GM04503 (cell line): ENCODE measurements at regions not wholly inside any gene's neighbourhood (a gene's known extent, or its start where the extent isn't known, plus 50 kb on each side); places are given as distances from the start of the nearest gene placed in this dataset.

ENCODE experiments used
- DNase-seq: peaks from one replicate; pipeline ENCODE4 v3.0.0-alpha.2; 2012; ENCODE audit warnings: low read depth

DNA sequence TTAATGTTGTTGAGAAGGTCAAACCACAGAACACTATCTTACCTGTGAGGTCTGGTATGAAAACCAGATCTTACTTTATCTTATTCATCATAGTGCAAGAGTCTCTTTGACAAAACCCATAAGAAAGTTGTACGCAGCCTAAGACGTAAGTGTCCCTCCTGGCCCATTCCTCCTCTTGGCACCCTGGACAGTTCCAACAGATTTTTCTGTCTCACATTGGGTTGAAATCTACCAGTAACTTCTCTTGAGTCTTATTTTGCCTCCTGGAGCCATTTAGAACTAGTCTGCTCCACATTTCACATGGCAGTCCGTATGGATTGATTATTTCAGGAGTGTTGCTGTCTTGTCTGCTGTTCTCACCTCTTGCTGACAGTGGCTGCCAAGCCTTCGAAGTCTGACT, 498.4 kb downstream of the PDCD6IP start:
- no peak for DNase-seq

GRCh38 chr3:34298653-34299052, 500.2 kb downstream of the PDCD6IP start:
- no peak for DNase-seq

GRCh38 chr3:34300621-34301020, 502.2 kb downstream of the PDCD6IP start:
- no peak for DNase-seq

DNA sequence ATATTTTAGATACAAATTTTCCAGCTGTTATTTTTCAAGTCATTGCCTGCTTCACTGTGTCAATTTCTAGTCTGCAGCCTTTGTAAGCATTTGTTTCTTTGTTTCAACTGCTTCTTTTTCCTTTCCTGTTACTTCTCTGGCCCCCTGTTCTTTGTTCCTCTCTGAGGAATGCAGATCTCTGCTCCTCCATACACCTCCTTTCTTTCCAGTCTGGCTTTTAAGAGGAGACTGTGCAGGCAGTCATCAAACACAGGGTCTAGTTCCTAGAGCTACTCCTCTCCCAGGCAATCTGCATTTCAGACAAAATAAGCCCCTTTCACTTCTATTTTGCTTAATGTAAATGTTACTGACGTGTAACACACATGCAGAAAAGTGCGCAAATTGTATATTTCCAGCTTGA, 502.9 kb downstream of the PDCD6IP start:
- no peak for DNase-seq

- DNase-seq, result no peak
Measured at GRCh38 chr3:34305266-34305665, 506.8 kb downstream of the PDCD6IP start.

DNA sequence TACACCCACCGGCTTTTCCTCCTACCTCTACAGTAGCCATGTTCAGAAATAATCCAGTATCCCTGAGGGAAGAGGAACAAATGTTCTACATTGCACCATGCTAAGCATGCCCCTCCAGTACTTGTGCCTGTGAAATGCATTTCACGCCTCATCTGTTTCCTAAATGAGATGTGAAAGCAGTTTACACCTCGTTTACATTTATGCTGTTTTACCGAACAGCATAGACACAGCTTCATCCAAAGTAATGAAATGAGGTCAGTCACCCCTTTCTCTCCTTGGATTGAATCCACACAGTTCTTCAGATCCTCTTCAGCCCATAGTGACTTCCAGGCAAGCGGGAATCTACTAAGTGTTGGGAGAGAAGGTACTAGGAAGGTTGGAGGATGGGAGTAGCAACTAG, 514.3 kb downstream of the PDCD6IP start:
- no peak for DNase-seq

DNA sequence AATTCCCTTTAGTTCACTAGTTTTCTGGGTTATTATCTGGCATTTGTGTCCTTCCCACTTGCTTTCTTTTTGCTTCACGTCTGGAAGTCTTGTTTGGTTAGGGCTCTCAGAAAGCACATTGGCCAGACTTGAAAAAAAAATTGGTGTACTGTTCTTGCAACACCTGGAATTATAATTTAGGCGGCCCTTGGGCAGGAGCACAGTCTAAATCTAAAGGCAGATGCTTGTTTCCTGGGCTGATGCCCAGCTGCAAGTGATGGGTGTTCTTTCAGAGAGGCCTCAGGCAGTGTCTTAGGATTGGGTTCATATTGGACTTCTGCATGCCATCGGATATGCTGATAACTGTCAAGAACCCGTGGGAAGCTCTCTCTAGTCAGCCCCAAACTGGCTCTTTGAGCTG, 521.5 kb downstream of the PDCD6IP start:
- no peak for DNase-seq

- no peak for DNase-seq
Measured at GRCh38 chr3:34323517-34323916, 525.1 kb downstream of the PDCD6IP start.

DNA sequence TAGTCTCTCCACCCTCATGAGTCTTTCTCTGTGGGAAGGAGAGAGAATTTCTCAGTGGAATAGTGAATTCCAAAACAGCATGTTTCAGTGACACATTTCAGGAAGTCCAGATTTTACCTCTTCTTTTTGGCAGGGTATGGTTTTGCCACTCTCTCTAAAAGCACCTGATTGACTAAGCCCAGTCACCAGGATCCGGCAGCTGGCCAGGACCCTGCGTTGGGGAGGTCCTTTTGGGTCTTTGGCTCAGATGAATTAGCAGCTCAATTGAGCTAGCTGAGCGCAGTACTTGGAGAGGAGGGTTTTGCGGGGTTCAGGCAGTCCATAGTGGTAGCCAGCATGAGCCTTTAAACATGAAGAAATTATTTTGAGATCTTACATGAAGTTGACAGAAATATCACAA, 548.2 kb downstream of the PDCD6IP start:
- DNase-seq, result no peak

DNA sequence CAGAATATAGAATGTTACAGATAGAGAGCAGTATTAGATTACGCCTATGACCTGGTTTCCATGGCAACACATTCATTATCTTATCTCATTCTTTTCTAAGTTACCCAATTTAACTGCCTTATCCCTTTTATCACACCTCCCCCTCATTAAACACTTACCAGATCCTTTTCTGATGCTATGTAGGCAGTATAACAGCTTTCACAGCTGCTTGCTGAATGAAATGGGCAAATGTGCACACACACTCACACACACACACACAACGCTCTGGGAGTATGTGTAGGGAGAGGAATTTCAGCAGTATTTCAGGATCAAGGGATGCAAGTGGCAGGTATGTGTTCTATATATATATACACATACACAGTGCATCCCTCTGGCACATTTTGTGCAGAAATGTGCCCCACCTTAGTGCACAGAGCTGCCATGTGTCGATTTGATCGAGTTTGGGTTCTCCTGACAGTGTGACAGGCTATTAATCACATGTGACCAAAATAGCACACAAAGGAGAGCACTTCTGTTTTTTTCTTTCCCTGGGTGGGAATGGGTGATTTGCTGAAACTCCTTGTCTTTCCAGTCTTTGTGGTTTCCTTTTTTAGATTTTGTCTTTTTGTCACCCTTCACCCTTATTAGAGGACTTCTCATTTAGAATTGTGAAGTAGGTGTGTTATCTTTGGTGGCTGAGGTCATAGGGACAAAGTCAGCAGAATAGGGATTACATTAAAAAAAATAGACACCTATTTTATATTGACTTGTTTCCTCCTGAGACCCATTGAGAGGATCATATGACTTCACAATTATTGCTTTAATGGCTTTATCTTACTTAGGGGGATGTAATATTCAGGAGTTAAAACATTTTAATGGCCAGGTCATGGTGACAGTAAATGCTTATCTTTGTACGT, 553.7 kb downstream of the PDCD6IP start:
- DNase-seq, result no peak

- DNase-seq, result no peak
Measured at GRCh38 chr3:34352778-34353331, 554.4 kb downstream of the PDCD6IP start.

DNA sequence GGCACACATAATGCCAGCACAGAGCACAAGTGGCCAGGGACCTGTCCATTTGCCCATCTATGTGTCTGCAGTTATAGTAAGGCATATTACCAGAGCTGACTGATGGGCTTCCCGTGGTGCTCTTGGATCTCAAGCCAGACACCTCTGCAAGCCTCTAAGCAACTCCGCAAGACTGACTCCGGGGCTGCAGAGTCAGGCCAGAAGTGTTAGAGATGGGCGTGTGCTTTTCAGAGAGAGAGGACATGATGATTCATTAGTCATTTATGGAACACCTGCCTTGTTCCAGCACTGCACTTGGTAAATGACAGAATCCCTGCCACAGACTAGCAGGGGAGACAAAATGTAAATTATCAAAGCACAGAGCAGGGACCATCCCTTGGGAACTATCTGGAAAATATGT, 559.0 kb downstream of the PDCD6IP start:
- DNase-seq, result no peak

GRCh38 chr3:34359064-34359463, 560.6 kb downstream of the PDCD6IP start:
- no peak for DNase-seq

DNA sequence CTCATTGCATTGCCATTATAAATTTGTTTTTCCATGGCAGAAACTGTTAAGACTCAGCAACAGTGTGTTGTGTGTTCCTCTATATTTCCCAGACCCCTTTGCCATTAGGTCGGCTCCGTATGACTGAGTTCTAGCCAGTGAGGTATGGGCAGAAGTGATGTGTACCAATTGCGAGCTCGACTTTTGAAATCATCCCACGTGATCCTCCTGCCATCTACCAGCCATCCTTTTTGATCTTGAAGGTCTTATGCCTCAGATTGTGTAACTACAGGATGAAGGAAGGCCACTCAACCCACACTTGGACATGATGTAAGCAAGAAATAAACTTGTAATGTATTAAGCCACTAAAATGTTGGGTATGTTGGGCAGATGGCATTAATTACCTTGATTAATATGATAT, 562.3 kb downstream of the PDCD6IP start:
- DNase-seq, result no peak

DNA sequence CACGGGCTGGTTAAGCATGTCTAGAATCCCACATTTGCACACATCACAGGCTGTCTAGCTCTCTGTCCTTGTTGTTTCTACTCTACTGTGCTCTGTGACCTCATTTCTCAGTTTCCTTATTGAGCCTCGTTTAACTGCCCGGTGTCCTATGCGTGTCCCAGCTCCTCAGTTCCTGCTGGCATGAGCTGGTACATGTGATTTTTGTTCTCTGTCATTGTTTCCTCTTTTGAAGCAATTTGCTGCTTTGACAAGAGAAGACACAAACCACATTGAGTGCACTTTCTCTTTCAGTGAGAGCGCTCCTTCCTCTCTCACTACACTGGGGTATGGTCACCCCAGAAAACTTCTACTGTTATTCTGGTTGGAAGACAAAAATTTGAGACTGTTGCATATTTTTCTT, 563.5 kb downstream of the PDCD6IP start:
- no peak for DNase-seq

- DNase-seq, result no peak
Measured at GRCh38 chr3:34362910-34363309, 564.5 kb downstream of the PDCD6IP start.

- DNase-seq, result no peak
Measured at GRCh38 chr3:34363881-34364280, 565.5 kb downstream of the PDCD6IP start.

GRCh38 chr3:34364335-34364734, 565.9 kb downstream of the PDCD6IP start:
- no peak for DNase-seq

- no peak for DNase-seq
Measured at GRCh38 chr3:34365231-34365630, 566.8 kb downstream of the PDCD6IP start.

- no peak for DNase-seq
Measured at GRCh38 chr3:34365771-34366170, 567.3 kb downstream of the PDCD6IP start.

GRCh38 chr3:34367521-34367920, 569.1 kb downstream of the PDCD6IP start:
- DNase-seq, result no peak

GRCh38 chr3:34374521-34374920, 576.1 kb downstream of the PDCD6IP start:
- DNase-seq, result no peak

GRCh38 chr3:34376691-34377090, 578.3 kb downstream of the PDCD6IP start:
- no peak for DNase-seq

GRCh38 chr3:34377961-34378360, 579.5 kb downstream of the PDCD6IP start:
- DNase-seq, result no peak
